ENCODE measurements at regions not wholly inside any gene's neighbourhood (a gene's known extent, or its start where the extent isn't known, plus 50 kb on each side); places are given as distances from the start of the nearest gene placed in this dataset.
"Not testable (repeated sequence)": the region's sequence is repeated elsewhere in the genome, so short reads cannot be mapped to it uniquely, and the experiment has no call there.

- peak; percentile 6 for DNase-seq
Observed at GRCh38 chr1:172717722-172718465, 59.0 kb downstream of the FASLG start.

GRCh38 chr1:172719066-172719627, 60.2 kb downstream of the FASLG start:
- DNase-seq: peak; percentile 92

- DNase-seq: peak; percentile 31
Observed at GRCh38 chr1:172719694-172720138, 60.8 kb downstream of the FASLG start.

- DNase-seq: no peak
Observed at GRCh38 chr1:172720339-172720738, 61.4 kb downstream of the FASLG start.

GRCh38 chr1:172723251-172723650, 64.3 kb downstream of the FASLG start:
- peak; percentile 67 for DNase-seq

GRCh38 chr1:172724232-172724631, 65.3 kb downstream of the FASLG start:
- DNase-seq: no peak

GRCh38 chr1:172724765-172725613, 66.1 kb downstream of the FASLG start:
- no peak for DNase-seq

GRCh38 chr1:172726740-172727139, 67.8 kb downstream of the FASLG start:
- no peak for DNase-seq

GRCh38 chr1:172727275-172727857, 68.5 kb downstream of the FASLG start:
- no peak for DNase-seq

GRCh38 chr1:172727956-172728603, 69.2 kb downstream of the FASLG start:
- no peak for DNase-seq

GRCh38 chr1:172728705-172729104, 69.8 kb downstream of the FASLG start:
- DNase-seq: not testable (repeated sequence)

- no peak for DNase-seq
Observed at GRCh38 chr1:172732427-172732826, 73.5 kb downstream of the FASLG start.

- no peak for DNase-seq
Observed at GRCh38 chr1:172733815-172734214, 74.9 kb downstream of the FASLG start.

GRCh38 chr1:172738389-172738788, 79.5 kb downstream of the FASLG start:
- no peak for DNase-seq

- DNase-seq: peak; percentile 41
Observed at GRCh38 chr1:172742599-172743500, 83.9 kb downstream of the FASLG start.

- peak; percentile 79 for DNase-seq
Observed at GRCh38 chr1:172745014-172745413, 86.1 kb downstream of the FASLG start.

GRCh38 chr1:172746091-172746949, 87.4 kb downstream of the FASLG start:
- peak; percentile 96 for DNase-seq

- DNase-seq: no peak
Observed at GRCh38 chr1:172748201-172748600, 89.3 kb downstream of the FASLG start.

GRCh38 chr1:172751683-172752082, 92.8 kb downstream of the FASLG start:
- no peak for DNase-seq

- no peak for DNase-seq
Observed at GRCh38 chr1:172753964-172754363, 95.1 kb downstream of the FASLG start.

GRCh38 chr1:172754609-172755008, 95.7 kb downstream of the FASLG start:
- DNase-seq: no peak

Measured in fibroblast of upper back skin (primary cell).